Frontal cortex (tissue), 4 donors: ENCODE measurements at regions not wholly inside any gene's neighbourhood (a gene's known extent, or its start where the extent isn't known, plus 50 kb on each side); places are given as distances from the start of the nearest gene placed in this dataset. TPM values are rescaled to one million over a fixed set of nuclear protein-coding genes. Genes with fewer than 3 reads are reported as not detected.

Experiments
- DNase-seq, 2 donors: peaks; one replicate each; pipeline ENCODE4 v3.0.0; 2012; ENCODE audit warnings: low spot score in 2 of 2
- FAIRE-seq: peaks from 2 replicates; lab custom pipeline; 2012; peaks lifted over from hg19 to GRCh38; lab: Jason Lieb, UNC
- small RNA-seq: library from RNA; depleted of rRNA; stranded (forward); fragments of <200 nt; gene quantifications from one replicate; pipeline ENCODE3, GENCODE V24; 2014
- donor health status: control.
- donor health status: control.
- donor health status: control.

GRCh38 chr18:67596003-67596402 lies 79.5 kb upstream of the DSEL start:
- FAIRE-seq (no peak), DNase-seq (no peak)

GRCh38 chr18:67590571-67591141 lies 74.1 kb upstream of the DSEL start:
- no peak for DNase-seq
- FAIRE-seq: no peak

- no peak for FAIRE-seq
- DNase-seq: no peak
These were observed 72.8 kb upstream of the DSEL start for GRCh38 chr18:67589325-67589724.

- DNase-seq: no peak
These were observed 69.6 kb upstream of the DSEL start for GRCh38 chr18:67586101-67586500.

GRCh38 chr18:67583621-67584020 lies 67.1 kb upstream of the DSEL start:
- FAIRE-seq (no peak), DNase-seq (no peak)

More at GRCh38 chr18:67586101-67586500, 69.6 kb upstream of the DSEL start:
- FAIRE-seq: no peak

GRCh38 chr18:67582488-67582887 lies 66.0 kb upstream of the DSEL start:
- FAIRE-seq: no peak
- no peak for DNase-seq

GRCh38 chr18:67581178-67581577 lies 64.7 kb upstream of the DSEL start:
- FAIRE-seq (no peak), DNase-seq (no peak)

- DNase-seq (no peak), FAIRE-seq (peak; percentile 59)
These were observed 60.9 kb upstream of the DSEL start for GRCh38 chr18:67577386-67577785.

GRCh38 chr18:67574749-67575148 lies 58.2 kb upstream of the DSEL start:
- DNase-seq (no peak), FAIRE-seq (no peak)

- no peak for DNase-seq
- no peak for FAIRE-seq
These were observed 51.6 kb upstream of the DSEL start for GRCh38 chr18:67568166-67568565.

Small RNAs in the stretch of these regions (small RNA-seq; reads per million reads assigned to genes)
- gene AC067819.1: not detected
